Tibial artery (tissue), 4 donors: ENCODE measurements at regions not wholly inside any gene's neighbourhood (a gene's known extent, or its start where the extent isn't known, plus 50 kb on each side); places are given as distances from the start of the nearest gene placed in this dataset.
"Not testable (repeated sequence)": the region's sequence is repeated elsewhere in the genome, so short reads cannot be mapped to it uniquely, and the experiment has no call there.

Source experiments
- DNase-seq, 2 donors: peaks; one replicate each; pipeline ENCODE4 v3.0.0-alpha.2; 2019
- H3K27ac ChIP-seq, 2 donors: fragments of 200-600 bp; sonication (generic) in 1 of 2; 1 replicate in 1 of 2; 2 replicates in 1 of 2; pipeline ENCODE4 v1.5.1; 2018 to 2019; ENCODE audit warnings: mild to moderate bottlenecking in 1 of 2
- H3K27me3 ChIP-seq, 2 donors: fragments of 200-600 bp; sonication (generic) in 1 of 2; one replicate each; pipeline versions ENCODE4 v1.5.1 to v1.6.0; 2016 to 2019
- H3K36me3 ChIP-seq, 3 donors: fragments of 200-600 bp; sonication (generic) in 2 of 3; one replicate each; pipeline ENCODE4 v1.5.1; 2016 to 2019; ENCODE audit warnings: mild to moderate bottlenecking in 2 of 3
- H3K4me1 ChIP-seq, 4 donors: fragments of 200-600 bp; sonication (generic) in 2 of 4; 1 replicate in 3 of 4; 2 replicates in 1 of 4; pipeline ENCODE4 v1.5.1; 2016 to 2019
- H3K4me3 ChIP-seq, 2 donors: fragments of 200-600 bp; sonication (generic) in 1 of 2; 1 replicate in 1 of 2; 2 replicates in 1 of 2; pipeline ENCODE4 v1.5.1; 2018 to 2019; ENCODE audit warnings: mild to moderate bottlenecking in 2 of 2
- H3K9me3 ChIP-seq, 3 donors: fragments of 200-600 bp; sonication (generic) in 1 of 3; one replicate each; pipeline ENCODE4 v1.5.1; 2016 to 2019
- CTCF ChIP-seq, 2 experiments: fragments of 200-600 bp in 1 of 2; fragments of 450-650 bp in 1 of 2; IDR thresholded peaks; one replicate each; pipeline ENCODE4 v1.5.1; 2017 to 2019; ENCODE audit warnings: antibody characterized with exemption in 2 of 2, mild to moderate bottlenecking in 1 of 2, moderate library complexity in 1 of 2
- intact Hi-C: fragments of 100-400 bp; cut with DNase I; formaldehyde crosslinking; loops from one replicate; pipeline ENCODE4 v1.15.0; 2023; ENCODE audit warnings: low total_unique reads

GRCh38 chr11:48649064-48649463, 160.5 kb downstream of the OR4A47 start:
- H3K27ac ChIP-seq, H3K4me1 ChIP-seq, intact Hi-C loops, H3K27me3 ChIP-seq, H3K36me3 ChIP-seq, DNase-seq, H3K4me3 ChIP-seq: not testable (repeated sequence)
- H3K9me3 ChIP-seq, result peaks cover 0 to 17% (median 0%) of the 10 kb centered on the region in 3 donors

- H3K27ac ChIP-seq, result no peak overlapping the region
- H3K27me3 ChIP-seq, result no peaks in the 10 kb centered on the region
- TF ChIP-seq CTCF (IDR thresholded peaks at IDR 0.05), result no peak
- no peaks in the 10 kb centered on the region for H3K36me3 ChIP-seq
- no peaks in the 10 kb centered on the region for H3K4me1 ChIP-seq
- no peak overlapping the region for H3K4me3 ChIP-seq
- no peak for DNase-seq
- intact Hi-C loops, result no loop called here
- peaks cover 0 to 76% (median 69%) of the 10 kb centered on the region in 3 donors for H3K9me3 ChIP-seq
These were observed 180.6 kb downstream of the OR4A47 start for GRCh38 chr11:48669146-48669545.

GRCh38 chr11:48675945-48676344, 187.4 kb downstream of the OR4A47 start:
- H3K4me3 ChIP-seq, result no peak overlapping the region
- H3K36me3 ChIP-seq, result no peaks in the 10 kb centered on the region

GRCh38 chr11:48683226-48683720, 194.7 kb downstream of the OR4A47 start:
- intact Hi-C loops, result no loop called here

More at GRCh38 chr11:48675945-48676344, 187.4 kb downstream of the OR4A47 start:
- no peaks in the 10 kb centered on the region for H3K4me1 ChIP-seq
- H3K27me3 ChIP-seq, result no peaks in the 10 kb centered on the region
- intact Hi-C loops, result no loop called here
- no peak overlapping the region for H3K27ac ChIP-seq
- peaks cover 0 to 46% (median 38%) of the 10 kb centered on the region in 3 donors for H3K9me3 ChIP-seq
- TF ChIP-seq CTCF (IDR thresholded peaks at IDR 0.05), result no peak
- no peak for DNase-seq

GRCh38 chr11:48729503-48729902, 240.9 kb downstream of the OR4A47 start:
- H3K36me3 ChIP-seq, H3K27ac ChIP-seq, intact Hi-C loops, H3K27me3 ChIP-seq, H3K4me3 ChIP-seq, H3K4me1 ChIP-seq: not testable (repeated sequence)
- peak in 1 of 2 donors; percentile 16 for DNase-seq
- peaks cover 0 to 26% (median 25%) of the 10 kb centered on the region in 3 donors for H3K9me3 ChIP-seq

More at GRCh38 chr11:48683226-48683720, 194.7 kb downstream of the OR4A47 start:
- Histone ChIP-seq H3K27ac (no peak overlapping the region), H3K36me3 (no peaks in the 10 kb centered on the region), H3K9me3 (peaks cover 0 to 24% (median 22%) of the 10 kb centered on the region in 3 donors), H3K4me3 (no peak overlapping the region), H3K27me3 (no peaks in the 10 kb centered on the region), H3K4me1 (no peaks in the 10 kb centered on the region)
- no peak for DNase-seq
- no peak for TF ChIP-seq CTCF (IDR thresholded peaks at IDR 0.05)

- H3K27ac ChIP-seq, H3K4me3 ChIP-seq, intact Hi-C loops, H3K36me3 ChIP-seq, DNase-seq, H3K4me1 ChIP-seq, H3K27me3 ChIP-seq: not testable (repeated sequence)
- H3K9me3 ChIP-seq, result peaks cover 0 to 17% (median 0%) of the 10 kb centered on the region in 3 donors
These were observed 233.6 kb downstream of the TRIM51G start for GRCh38 chr11:48750081-48750480.
